GM20000 (cell line): ENCODE measurements at regions not wholly inside any gene's neighbourhood (a gene's known extent, or its start where the extent isn't known, plus 50 kb on each side); places are given as distances from the start of the nearest gene placed in this dataset.

ENCODE experiments used
- DNase-seq: peaks from one replicate; pipeline ENCODE4 v3.0.0; 2012; ENCODE audit warnings: low spot score
- TF ChIP-seq, protein P1 (sequence below): IDR thresholded peaks from 2 replicates; pipeline ENCODE4 v1.5.1; 2012; ENCODE audit warnings: mild to moderate bottlenecking, control low read depth; ENCODE audit errors: extremely low read depth, missing control alignments

DNA sequence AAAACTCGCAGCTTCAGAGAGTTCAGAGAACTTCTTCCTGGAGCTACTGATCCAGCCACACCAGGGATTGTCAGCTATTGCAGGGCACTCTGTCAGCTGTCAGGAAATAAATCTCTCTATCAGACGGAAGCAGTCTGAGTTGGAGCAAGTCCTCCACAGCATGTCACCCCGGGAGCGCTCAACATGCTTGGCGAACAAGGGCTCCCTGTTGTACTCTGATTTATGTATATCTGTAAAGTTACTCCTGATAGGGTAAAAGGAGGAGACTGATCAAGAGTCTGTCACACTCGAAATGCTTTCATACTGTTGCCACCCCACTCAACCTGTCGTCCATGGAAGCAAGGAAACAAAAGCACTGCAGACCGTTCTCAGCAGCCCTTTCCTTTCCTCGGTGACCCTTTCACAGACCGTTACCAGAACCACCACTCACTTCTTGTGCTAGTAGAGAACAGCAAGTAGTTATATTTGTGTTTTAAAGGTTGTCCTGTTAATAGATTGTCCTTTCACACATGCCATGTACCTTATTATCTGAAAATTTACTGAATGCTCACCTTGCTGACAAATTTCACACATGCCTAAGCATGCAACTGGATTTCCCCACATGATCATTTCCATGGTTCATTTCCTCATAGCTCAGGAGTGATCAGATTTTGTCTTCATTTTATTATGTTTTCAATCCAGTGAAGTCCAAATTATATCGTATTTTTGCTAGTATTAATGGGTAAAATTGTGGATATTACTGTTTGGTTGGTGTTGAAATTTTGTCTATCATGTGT, 2108.9 kb upstream of the TENM3 start:
- TF ChIP-seq, protein P1, sequence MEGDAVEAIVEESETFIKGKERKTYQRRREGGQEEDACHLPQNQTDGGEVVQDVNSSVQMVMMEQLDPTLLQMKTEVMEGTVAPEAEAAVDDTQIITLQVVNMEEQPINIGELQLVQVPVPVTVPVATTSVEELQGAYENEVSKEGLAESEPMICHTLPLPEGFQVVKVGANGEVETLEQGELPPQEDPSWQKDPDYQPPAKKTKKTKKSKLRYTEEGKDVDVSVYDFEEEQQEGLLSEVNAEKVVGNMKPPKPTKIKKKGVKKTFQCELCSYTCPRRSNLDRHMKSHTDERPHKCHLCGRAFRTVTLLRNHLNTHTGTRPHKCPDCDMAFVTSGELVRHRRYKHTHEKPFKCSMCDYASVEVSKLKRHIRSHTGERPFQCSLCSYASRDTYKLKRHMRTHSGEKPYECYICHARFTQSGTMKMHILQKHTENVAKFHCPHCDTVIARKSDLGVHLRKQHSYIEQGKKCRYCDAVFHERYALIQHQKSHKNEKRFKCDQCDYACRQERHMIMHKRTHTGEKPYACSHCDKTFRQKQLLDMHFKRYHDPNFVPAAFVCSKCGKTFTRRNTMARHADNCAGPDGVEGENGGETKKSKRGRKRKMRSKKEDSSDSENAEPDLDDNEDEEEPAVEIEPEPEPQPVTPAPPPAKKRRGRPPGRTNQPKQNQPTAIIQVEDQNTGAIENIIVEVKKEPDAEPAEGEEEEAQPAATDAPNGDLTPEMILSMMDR, result no peak
- no peak for DNase-seq

DNA sequence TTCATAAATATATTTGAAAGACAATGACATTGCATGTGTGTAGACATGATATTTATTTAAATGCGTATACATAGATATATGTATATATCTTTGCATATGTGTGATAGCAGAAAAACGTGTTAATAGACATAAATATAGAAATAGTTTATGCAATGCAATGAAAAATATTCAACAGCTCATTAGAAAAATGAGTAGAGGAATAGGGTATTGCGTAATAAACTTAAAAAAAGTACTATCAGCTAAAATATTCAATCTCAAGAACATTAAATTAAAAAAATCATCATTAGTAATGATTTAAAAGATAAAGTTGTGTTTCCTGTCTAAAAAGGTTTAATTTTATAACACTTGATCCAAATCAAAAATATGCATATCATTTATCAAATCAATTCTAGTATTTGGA, 2101.5 kb upstream of the TENM3 start:
- TF ChIP-seq, protein P1, result no peak
- DNase-seq, result no peak

DNA sequence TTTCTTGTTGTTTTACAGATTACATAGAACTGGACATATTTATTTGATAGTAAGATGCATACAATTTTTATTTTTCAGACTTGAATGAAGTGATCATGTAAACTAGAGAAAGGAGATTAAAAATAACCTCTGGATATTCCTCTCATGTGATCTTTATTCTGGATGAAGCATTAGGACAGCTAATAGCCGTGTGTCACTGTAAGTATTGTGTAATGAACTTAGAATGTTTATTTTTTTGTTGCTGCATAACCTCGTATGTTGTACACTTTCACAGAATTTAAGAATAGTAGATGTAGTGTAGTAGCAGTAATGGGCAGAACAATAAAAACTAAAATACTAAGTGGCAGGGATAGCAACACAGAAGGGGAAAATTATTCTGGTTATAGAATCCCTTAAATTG, 2094.5 kb upstream of the TENM3 start:
- no peak for DNase-seq
- TF ChIP-seq, protein P1, result no peak

DNA sequence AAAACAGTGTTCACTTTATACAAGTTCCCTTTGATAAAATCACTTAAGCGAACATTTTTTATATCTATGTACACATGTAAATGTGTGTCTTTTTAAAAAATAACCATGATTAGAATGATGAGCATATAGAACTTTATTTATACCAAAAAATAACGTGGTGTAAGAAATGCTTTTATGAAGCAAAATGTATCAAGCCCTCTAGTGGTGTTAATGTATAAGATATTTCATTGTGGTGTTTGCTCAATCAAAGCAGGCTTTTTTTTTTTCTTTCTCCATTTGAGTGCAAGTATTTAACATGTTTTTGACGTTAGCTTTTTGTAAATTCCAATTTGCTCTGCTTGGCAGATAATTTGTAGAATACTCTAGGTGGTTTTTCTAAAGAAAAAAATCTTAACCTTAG, 2092.4 kb upstream of the TENM3 start:
- DNase-seq, result no peak
- TF ChIP-seq, protein P1, result no peak

DNA sequence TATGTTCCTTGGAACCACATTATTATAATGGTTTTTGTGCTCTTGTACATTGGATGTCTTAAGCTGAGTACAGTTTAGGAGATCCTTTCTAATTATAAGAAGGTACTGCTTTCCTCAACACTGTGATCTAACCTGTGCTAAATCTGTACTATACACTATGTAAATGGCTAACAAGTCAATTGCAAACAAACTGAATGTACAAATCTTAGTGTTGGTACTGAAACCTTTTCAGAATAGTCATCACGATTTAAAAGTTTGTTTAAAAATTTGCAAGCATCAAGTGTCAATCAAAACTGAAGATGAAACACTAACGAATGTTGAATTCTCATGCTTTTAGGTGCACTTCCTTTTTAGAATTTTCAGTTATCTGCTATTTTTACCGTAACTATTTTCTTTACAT, 2090.4 kb upstream of the TENM3 start:
- DNase-seq, result no peak
- TF ChIP-seq, protein P1, result no peak

DNA sequence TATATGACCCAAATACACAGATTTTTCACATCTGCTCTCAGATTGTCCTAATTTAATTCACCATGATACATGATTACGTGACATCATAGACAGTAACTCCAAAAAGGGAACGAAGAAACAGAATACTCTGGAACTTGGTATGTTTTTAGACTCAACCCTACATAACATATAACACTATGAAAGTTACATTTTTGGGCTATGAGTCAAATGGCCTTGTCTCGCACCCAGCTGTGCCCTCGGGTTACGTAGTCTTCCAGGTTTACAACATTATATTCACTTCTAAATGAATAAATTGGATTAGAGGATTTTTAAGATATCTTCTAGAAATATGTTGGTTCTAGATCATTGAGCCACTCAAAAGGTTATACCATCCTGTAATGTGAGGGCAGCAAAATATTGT, 2089.6 kb upstream of the TENM3 start:
- TF ChIP-seq, protein P1, result no peak
- DNase-seq, result no peak

DNA sequence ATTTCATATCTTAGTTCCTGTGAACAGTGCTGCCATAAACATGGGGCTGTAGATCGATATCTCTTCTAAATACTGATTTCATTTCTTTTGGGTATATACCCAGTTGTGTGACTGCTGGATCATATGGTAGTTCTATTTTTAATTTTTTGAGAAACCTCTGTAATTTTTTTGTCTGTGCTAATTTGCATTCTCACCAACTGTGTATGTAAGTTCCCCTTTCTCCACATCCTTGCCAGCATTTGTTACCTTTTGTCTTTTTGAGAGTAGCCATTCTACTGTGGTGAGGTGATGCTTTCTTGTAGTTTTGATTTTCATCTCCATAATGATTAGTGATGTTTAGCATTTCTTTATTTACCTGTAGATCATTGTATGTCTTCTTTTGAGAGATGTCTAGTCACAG, 2086.5 kb upstream of the TENM3 start:
- DNase-seq, result no peak

More for the DNA sequence above, 2086.5 kb upstream of the TENM3 start:
- TF ChIP-seq, protein P1, result no peak
